ENCODE measurements at regions not wholly inside any gene's neighbourhood (a gene's known extent, or its start where the extent isn't known, plus 50 kb on each side); places are given as distances from the start of the nearest gene placed in this dataset.

DNA sequence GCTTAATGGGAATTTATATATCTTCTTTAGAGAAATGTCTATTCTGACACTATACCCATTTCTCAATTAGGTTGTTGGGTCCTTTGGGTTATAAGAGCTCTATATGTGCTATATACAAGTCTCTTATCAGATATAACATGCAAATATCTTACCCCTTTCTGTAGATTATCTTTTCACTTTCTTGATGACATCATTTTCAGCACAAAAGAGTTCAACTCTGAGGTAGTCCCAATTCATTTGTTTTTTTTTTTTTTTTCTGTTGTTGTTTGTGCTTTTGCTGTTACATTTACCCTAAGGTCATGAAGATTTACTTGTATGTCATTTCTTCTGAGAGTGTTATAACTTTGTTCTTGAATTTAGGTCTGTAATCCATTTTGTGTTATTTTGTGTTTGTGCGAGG is 326.4 kb downstream of the CENPC start:
- no peak overlapping the region for H3K4me3 ChIP-seq (ENCODE audit: low read depth, low read length)
- no peak for DNase-seq (ENCODE audit: low read depth)
- TF ChIP-seq, protein P1, sequence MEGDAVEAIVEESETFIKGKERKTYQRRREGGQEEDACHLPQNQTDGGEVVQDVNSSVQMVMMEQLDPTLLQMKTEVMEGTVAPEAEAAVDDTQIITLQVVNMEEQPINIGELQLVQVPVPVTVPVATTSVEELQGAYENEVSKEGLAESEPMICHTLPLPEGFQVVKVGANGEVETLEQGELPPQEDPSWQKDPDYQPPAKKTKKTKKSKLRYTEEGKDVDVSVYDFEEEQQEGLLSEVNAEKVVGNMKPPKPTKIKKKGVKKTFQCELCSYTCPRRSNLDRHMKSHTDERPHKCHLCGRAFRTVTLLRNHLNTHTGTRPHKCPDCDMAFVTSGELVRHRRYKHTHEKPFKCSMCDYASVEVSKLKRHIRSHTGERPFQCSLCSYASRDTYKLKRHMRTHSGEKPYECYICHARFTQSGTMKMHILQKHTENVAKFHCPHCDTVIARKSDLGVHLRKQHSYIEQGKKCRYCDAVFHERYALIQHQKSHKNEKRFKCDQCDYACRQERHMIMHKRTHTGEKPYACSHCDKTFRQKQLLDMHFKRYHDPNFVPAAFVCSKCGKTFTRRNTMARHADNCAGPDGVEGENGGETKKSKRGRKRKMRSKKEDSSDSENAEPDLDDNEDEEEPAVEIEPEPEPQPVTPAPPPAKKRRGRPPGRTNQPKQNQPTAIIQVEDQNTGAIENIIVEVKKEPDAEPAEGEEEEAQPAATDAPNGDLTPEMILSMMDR (IDR thresholded peaks at IDR 0.05; ENCODE audit: low read depth, low read length, missing control alignments), result no peak
- in situ Hi-C loops (cut with HindIII; ENCODE audit: low sequenced_read_pairs), result no loop called here

DNA sequence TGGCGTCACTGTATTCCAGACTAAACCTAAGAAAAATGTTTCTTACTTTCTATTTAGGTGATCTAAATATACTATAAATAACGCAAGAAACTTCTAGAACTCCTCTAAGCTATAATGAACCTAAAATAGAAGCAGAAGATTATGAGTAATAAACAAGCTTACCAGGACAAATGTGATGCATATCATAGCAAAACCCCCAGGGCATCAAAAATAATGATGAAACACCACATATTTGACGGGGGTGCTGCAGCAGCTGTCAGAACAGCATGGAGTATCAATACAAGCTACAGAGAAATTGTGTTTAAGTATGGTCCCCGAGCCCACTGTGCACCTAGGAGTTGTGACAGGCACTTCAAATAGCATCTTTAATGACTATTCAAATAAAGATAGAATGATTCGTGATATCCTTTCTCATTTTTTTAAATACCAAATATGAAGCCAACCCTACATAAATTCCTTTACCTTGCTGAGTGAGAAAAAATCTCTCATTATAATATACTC is 337.3 kb downstream of the CENPC start:
- no peak for DNase-seq (ENCODE audit: low read depth)
- TF ChIP-seq, protein P1 (IDR thresholded peaks at IDR 0.05; ENCODE audit: low read depth, low read length, missing control alignments), result no peak
- in situ Hi-C loops (cut with HindIII; ENCODE audit: low sequenced_read_pairs), result no loop called here
- no peak overlapping the region for H3K4me3 ChIP-seq (ENCODE audit: low read depth, low read length)

DNA sequence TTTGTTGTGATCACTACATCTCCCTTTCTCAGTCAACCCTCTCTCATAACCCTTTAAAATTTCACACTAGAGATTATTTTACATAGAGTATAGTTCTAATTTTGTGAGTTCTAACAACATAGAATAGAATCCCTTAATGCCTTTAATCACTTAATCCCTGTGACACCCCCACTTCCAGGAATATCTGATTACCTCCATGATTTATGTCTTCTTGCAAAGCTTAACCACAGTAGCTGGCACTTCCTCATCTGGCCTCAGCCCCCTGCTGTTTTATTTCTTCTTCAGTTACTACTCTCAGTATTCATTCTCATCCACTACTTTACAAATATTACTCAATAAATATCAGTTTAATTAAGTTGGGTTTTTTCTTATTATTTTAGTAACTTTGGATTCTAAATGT is 340.9 kb downstream of the CENPC start:
- in situ Hi-C loops (cut with HindIII; ENCODE audit: low sequenced_read_pairs), result no loop called here
- H3K4me3 ChIP-seq (ENCODE audit: low read depth, low read length), result no peak overlapping the region
- TF ChIP-seq, protein P1 (IDR thresholded peaks at IDR 0.05; ENCODE audit: low read depth, low read length, missing control alignments), result no peak
- peak; percentile 15 for DNase-seq (ENCODE audit: low read depth)

DNA sequence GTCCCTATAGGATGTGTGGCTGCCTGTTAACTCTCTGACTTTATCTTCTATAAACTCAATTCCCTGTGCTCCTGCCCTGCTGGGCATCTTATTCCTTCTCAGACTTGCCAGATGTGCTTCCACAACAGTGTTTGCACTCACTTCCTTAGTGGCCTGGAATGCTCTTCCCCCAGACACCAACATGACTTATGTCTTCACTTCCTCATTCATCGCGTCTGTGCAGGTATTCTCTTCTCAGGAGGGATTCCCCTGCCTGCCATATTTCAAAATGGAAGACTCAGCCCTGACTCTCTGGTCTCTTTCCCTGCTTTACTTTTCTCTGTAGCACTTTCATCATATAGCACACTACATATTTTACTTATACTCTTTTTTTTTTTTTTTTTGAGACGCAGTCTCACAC is 344.0 kb downstream of the CENPC start:
- TF ChIP-seq, protein P1 (IDR thresholded peaks at IDR 0.05; ENCODE audit: low read depth, low read length, missing control alignments), result no peak
- DNase-seq (ENCODE audit: low read depth), result no peak
- no peak overlapping the region for H3K4me3 ChIP-seq (ENCODE audit: low read depth, low read length)
- in situ Hi-C loops (cut with HindIII; ENCODE audit: low sequenced_read_pairs), result no loop called here

DNA sequence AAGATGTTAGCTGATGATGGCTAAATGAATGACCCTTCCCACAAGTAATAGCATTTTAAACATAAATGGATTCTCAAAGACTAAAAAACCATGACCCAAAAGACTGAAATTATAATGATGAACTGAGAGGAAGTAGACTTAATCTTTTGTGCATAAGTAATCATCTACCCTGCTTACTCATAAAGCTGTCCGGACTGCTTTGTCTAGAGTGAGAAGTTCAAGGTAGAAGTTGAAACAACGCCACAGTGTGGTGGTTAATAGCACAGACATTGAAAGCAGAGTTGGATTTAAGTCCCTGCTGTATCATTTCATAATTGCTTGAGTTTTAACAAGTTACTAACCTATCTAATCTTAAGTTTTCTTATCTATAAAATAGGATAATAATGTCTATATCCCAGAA is 346.6 kb downstream of the CENPC start:
- in situ Hi-C loops (cut with HindIII; ENCODE audit: low sequenced_read_pairs), result no loop called here
- peak; percentile 53 for DNase-seq (ENCODE audit: low read depth)
- TF ChIP-seq, protein P1 (IDR thresholded peaks at IDR 0.05; ENCODE audit: low read depth, low read length, missing control alignments), result peak; percentile 39

DNA sequence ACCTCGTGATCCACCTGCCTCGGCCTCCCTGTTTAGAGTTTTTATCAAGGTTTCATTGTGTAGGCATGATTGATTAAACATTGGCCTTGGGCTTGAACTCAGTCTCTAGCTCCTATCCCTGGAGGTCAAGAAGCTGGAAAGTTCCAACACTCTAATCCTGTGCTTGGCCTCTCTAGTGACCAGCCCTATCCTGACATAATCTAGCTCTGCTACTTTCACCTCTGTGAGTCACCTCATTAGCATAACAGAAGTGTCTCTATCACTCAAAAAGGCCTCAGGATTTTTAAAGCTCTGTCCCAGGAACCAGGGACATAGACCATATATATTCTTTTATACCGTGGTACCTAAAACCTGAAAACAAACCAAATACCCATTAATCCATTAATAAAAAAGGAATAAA is 377.5 kb downstream of the CENPC start:
- in situ Hi-C loops (cut with HindIII; ENCODE audit: low sequenced_read_pairs), result no loop called here
- TF ChIP-seq, protein P1 (IDR thresholded peaks at IDR 0.05; ENCODE audit: low read depth, low read length, missing control alignments), result no peak
- no peak for DNase-seq (ENCODE audit: low read depth)
- H3K4me3 ChIP-seq (ENCODE audit: low read depth, low read length), result no peak overlapping the region

More for the DNA sequence above, 346.6 kb downstream of the CENPC start:
- no peak overlapping the region for H3K4me3 ChIP-seq (ENCODE audit: low read depth, low read length)

DNA sequence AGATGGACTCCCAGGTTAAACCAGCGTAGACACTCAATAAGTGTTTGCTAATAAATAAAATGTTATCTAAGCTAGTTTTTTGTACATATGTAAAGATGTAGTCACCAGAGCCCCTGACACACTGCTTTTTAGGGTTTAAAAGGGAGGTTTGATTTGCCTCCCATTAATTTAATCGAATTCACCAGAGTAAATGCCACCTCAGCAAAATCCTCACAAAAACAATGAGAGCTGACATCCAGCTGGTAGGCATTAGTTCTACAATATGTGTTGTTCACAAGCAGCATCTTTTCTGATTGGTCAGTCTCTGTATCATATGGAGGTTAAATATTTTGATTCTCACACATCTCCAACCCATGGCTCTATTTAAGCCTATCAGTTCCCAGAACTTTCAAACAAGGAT is 382.6 kb downstream of the CENPC start:
- in situ Hi-C loops (cut with HindIII; ENCODE audit: low sequenced_read_pairs), result no loop called here
- TF ChIP-seq, protein P1 (IDR thresholded peaks at IDR 0.05; ENCODE audit: low read depth, low read length, missing control alignments), result no peak
- DNase-seq (ENCODE audit: low read depth), result no peak
- no peak overlapping the region for H3K4me3 ChIP-seq (ENCODE audit: low read depth, low read length)

Data from astrocyte of the cerebellum (primary cell).